K562 (cell line): ENCODE measurements at regions not wholly inside any gene's neighbourhood (a gene's known extent, or its start where the extent isn't known, plus 50 kb on each side); places are given as distances from the start of the nearest gene placed in this dataset.

ENCODE experiments used
- ATAC-seq: fragments of 200-7000 bp; cut with Tn5 transposase; 3 replicates; pipeline ENCODE4 v1.9.1; 2020; ENCODE audit warnings: moderate library complexity
- BruUV-seq: library from RNA; stranded (reverse); fragments of 400-500 nt; replicated peaks from 2 replicates; lab custom pipeline; 2021; lab: Mats Ljungman, UMichigan
- CTCF ChIA-PET: fragments of 300-600 bp; formaldehyde crosslinking; extraction: SDS; loops from one replicate; lab custom pipeline; 2021; ENCODE audit warnings: low intra/inter-chr PET ratio; lab: Yijun Ruan, JAX
- POLR2A ChIA-PET: fragments of 300-600, 350-650 bp; sonication (Branson Sonifier 250); formaldehyde crosslinking; extraction: SDS; loops from one replicate; lab custom pipeline; 2021; ENCODE audit warnings: antibody characterized with exemption, inconsistent platforms; lab: Yijun Ruan, JAX
- DNase-seq, 4 experiments: peaks; one replicate each; pipeline versions ENCODE4 v3.0.0 to v3.0.0-alpha.2; 2011 to 2018; ENCODE audit warnings: low spot score in 3 of 4, mixed read lengths in 3 of 4; ENCODE audit errors: extremely low read depth in 1 of 4
- FAIRE-seq: peaks from 2 replicates; lab custom pipeline; 2011; peaks lifted over from hg19 to GRCh38; lab: Jason Lieb, UNC
- H2AFZ ChIP-seq: 2 replicates; pipeline ENCODE4 v1.6.0; 2011; ENCODE audit warnings: low read depth, low read length, control low read depth, inconsistent platforms
- H3K27ac ChIP-seq: fragments of 200-600 bp; 3 replicates; pipeline ENCODE4 v1.8.0; 2011; ENCODE audit warnings: low read depth, mild to moderate bottlenecking, control low read depth, inconsistent platforms, low read length, moderate library complexity, mixed read lengths; ENCODE audit errors: extremely low read depth
- H3K27me3 ChIP-seq, 2 experiments: fragments of 300-600 bp in 1 of 2; 2 replicates in 1 of 2; 3 replicates in 1 of 2; pipeline versions ENCODE4 v1.6.0 to v1.8.0; 2011; ENCODE audit warnings: inconsistent platforms in 2 of 2, low read length in 2 of 2, mild to moderate bottlenecking in 1 of 2, mixed read lengths in 1 of 2, moderate library complexity in 1 of 2; ENCODE audit not compliant: control insufficient read depth in 2 of 2, insufficient read depth in 2 of 2
- H3K36me3 ChIP-seq: fragments of 300-600 bp; 3 replicates; pipeline ENCODE4 v1.8.0; 2011; ENCODE audit warnings: mild to moderate bottlenecking, low read length, inconsistent platforms; ENCODE audit not compliant: control insufficient read depth, insufficient read depth
- H3K4me1 ChIP-seq, 2 experiments: fragments of 200-600 bp in 1 of 2; replicated peaks in 1 of 2; 2 replicates in 1 of 2; 3 replicates in 1 of 2; pipeline versions ENCODE4 v1.5.1 to v1.8.0; 2011; ENCODE audit warnings: inconsistent platforms in 2 of 2, low read length in 2 of 2, mild to moderate bottlenecking in 1 of 2, mixed read lengths in 1 of 2, moderate library complexity in 1 of 2; ENCODE audit not compliant: control insufficient read depth in 2 of 2, insufficient read depth in 2 of 2
- H3K4me2 ChIP-seq: 2 replicates; pipeline ENCODE4 v1.6.1; 2011; ENCODE audit warnings: low read length, control low read depth, inconsistent platforms, mixed read lengths; ENCODE audit not compliant: insufficient read depth
- H3K4me3 ChIP-seq: fragments of 200-600 bp; sonication (generic), shearing (Covaris generic); 2 replicates; pipeline ENCODE4 v1.5.1; 2016; ENCODE audit warnings: control low read depth, inconsistent platforms
- H3K79me2 ChIP-seq: fragments of 200-600 bp; 3 replicates; pipeline ENCODE4 v1.8.0; 2011; ENCODE audit warnings: low read length, inconsistent platforms; ENCODE audit not compliant: control insufficient read depth, insufficient read depth
- H3K9ac ChIP-seq, 2 experiments: 2 replicates each; pipeline versions ENCODE4 v1.6.0 to v1.6.1; 2011; ENCODE audit warnings: low read depth in 2 of 2, low read length in 2 of 2, control low read depth in 1 of 2, inconsistent platforms in 1 of 2, mild to moderate bottlenecking in 1 of 2, mixed read lengths in 1 of 2; ENCODE audit not compliant: insufficient read depth in 1 of 2
- H3K9me1 ChIP-seq: one replicate; pipeline ENCODE4 v1.6.0; 2011; ENCODE audit warnings: inconsistent platforms, mild to moderate bottlenecking, low read length, moderate library complexity; ENCODE audit not compliant: control insufficient read depth, insufficient read depth
- H3K9me3 ChIP-seq: replicated peaks from 2 replicates; pipeline ENCODE4 v1.5.1; 2011; ENCODE audit warnings: low read depth, low read length, inconsistent platforms; ENCODE audit not compliant: control insufficient read depth, insufficient read depth
- H4K20me1 ChIP-seq: replicated peaks from 2 replicates; pipeline ENCODE4 v1.6.1; 2011; ENCODE audit warnings: low read length, inconsistent platforms, mixed read lengths; ENCODE audit not compliant: control insufficient read depth, insufficient read depth
- MYNN ChIP-seq, 2 experiments: sonication (generic); formaldehyde crosslinking in 1 of 2; IDR thresholded peaks; 2 replicates each; pipeline versions ENCODE4 v1.5.0 to v1.6.1; 2016 to 2020; ENCODE audit warnings: antibody characterized with exemption in 1 of 2, missing genetic modification reagents in 1 of 2
- NFYB ChIP-seq: IDR thresholded peaks from 2 replicates; pipeline ENCODE4 v1.6.1; 2011; ENCODE audit warnings: mild to moderate bottlenecking, moderate library complexity; ENCODE audit not compliant: insufficient read length; ENCODE audit errors: extremely low read depth
- PHF8 ChIP-seq: fragments of 200-600 bp; sonication (generic); IDR thresholded peaks from 2 replicates; pipeline ENCODE4 v1.6.1; 2012; ENCODE audit warnings: mixed run types, mild to moderate bottlenecking, inconsistent platforms, low read length, moderate library complexity, borderline replicate concordance
- PTRF ChIP-seq: fragments of 450-650 bp; IDR thresholded peaks from 2 replicates; pipeline ENCODE4 v1.6.1; 2016; ENCODE audit warnings: mild to moderate bottlenecking, missing genetic modification characterization, missing compliant biosample characterization
- SETDB1 ChIP-seq: IDR thresholded peaks from one replicate; pipeline ENCODE4 v1.6.1; 2012; ENCODE audit warnings: low read length, control low read depth, inconsistent platforms
- TEAD1 ChIP-seq, 2 experiments: fragments of 450-650 bp in 1 of 2; sonication (generic) in 1 of 2; formaldehyde crosslinking; IDR thresholded peaks; 2 replicates each; pipeline versions ENCODE4 v1.4.0 to v1.8.0; 2020 to 2022; ENCODE audit warnings: mild to moderate bottlenecking in 2 of 2, missing genetic modification reagents in 1 of 2
- ZNF165 ChIP-seq: fragments of 250-450 bp; sonication (Bioruptor Pico); IDR thresholded peaks from 2 replicates; pipeline ENCODE4 v1.4.0; 2020; ENCODE audit warnings: borderline replicate concordance
- ZNF551 ChIP-seq: fragments of 250-450 bp; sonication (Bioruptor Pico); IDR thresholded peaks from 2 replicates; pipeline ENCODE4 v1.5.0; 2021; ENCODE audit warnings: mild to moderate bottlenecking, moderate library complexity
- ZSCAN29 ChIP-seq: fragments of 450-650 bp; IDR thresholded peaks from 2 replicates; pipeline ENCODE4 v1.6.1; 2017
- WGBS: fragments of 100-300 bp; shearing (Covaris generic); methylation state at CpG from one replicate; pipeline ENCODE4 v1.1.6; 2016; ENCODE audit warnings: low coverage, mixed read lengths; ENCODE audit not compliant: insufficient coverage; ENCODE audit errors: missing lambda C conversion rate; 5-methylcytosine and 5-hydroxymethylcytosine counted together
- in situ Hi-C: fragments of 300-500 bp; cut with MboI; formaldehyde crosslinking; loops from 4 replicates; pipeline ENCODE4 v1.15.0; 2018; ENCODE audit warnings: inconsistent platforms, mixed read lengths
- intact Hi-C: fragments of 100-400 bp; cut with micrococcal nuclease; formaldehyde crosslinking; loops from 2 replicates; pipeline ENCODE4 v1.14.2; 2022
- TF ChIP-seq, protein P1 (sequence below): fragments of 250-450 bp; sonication (Bioruptor Pico); IDR thresholded peaks from 2 replicates; pipeline ENCODE4 v1.5.0; 2020; ENCODE audit warnings: mild to moderate bottlenecking

DNA sequence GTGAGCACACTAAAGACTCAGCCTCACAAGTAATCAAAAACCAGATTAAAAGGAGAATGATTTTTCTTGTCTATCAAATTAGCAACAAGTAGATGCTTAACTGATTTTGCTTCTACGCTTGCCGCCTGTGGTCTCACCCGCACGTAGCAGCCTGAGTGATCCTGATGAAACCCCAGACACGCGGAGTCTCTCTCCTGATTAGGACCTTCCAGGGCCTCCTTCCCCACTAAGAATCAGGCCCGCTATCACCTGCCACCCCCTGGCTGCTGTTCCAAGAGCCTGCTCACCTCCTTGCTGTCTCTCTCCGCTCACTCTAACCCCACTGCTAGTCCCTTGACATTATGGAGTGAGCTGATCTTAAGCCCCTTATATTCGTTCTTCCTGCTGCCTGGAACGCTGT lies 325.9 kb upstream of the NRP1 start:
- WGBS = 1% methylated on average over 10 of the region's 10 CpGs
- intact Hi-C loops = no loop called here
- no peaks in the 10 kb centered on the region for H3K9me1 ChIP-seq
- H3K4me1 ChIP-seq = no peaks in the 10 kb centered on the region
- no peak for FAIRE-seq
- H3K9me3 ChIP-seq = no peaks in the 10 kb centered on the region
- TF ChIP-seq SETDB1 (no peak), PTRF (tag) (no peak), TEAD1 (CRISPR knock-in tag; IDR thresholded peaks at IDR 0.05) (no peak), NFYB (no peak), PHF8 (no peak), MYNN (IDR thresholded peaks at IDR 0.05) (no peak), MYNN (CRISPR knock-in tag; IDR thresholded peaks at IDR 0.05) (no peak), ZNF165 (no peak), ZNF551 (CRISPR knock-in tag) (no peak), ZSCAN29 (no peak)
- TF ChIP-seq, protein P1, sequence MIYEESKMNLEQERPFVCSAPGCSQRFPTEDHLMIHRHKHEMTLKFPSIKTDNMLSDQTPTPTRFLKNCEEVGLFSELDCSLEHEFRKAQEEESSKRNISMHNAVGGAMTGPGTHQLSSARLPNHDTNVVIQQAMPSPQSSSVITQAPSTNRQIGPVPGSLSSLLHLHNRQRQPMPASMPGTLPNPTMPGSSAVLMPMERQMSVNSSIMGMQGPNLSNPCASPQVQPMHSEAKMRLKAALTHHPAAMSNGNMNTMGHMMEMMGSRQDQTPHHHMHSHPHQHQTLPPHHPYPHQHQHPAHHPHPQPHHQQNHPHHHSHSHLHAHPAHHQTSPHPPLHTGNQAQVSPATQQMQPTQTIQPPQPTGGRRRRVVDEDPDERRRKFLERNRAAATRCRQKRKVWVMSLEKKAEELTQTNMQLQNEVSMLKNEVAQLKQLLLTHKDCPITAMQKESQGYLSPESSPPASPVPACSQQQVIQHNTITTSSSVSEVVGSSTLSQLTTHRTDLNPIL (CRISPR knock-in tag) = no peak
- TF ChIP-seq, all 486 proteins: peak for 0
- H3K27ac ChIP-seq = no peak overlapping the region
- no peak overlapping the region for H2AFZ ChIP-seq
- H3K4me3 ChIP-seq = no peak overlapping the region
- BruUV-seq = no TSS peak
- no peak overlapping the region for H3K9ac ChIP-seq
- ChIA-PET CTCF (no interaction called here), POLR2A (no interaction called here)
- in situ Hi-C loops = no loop called here
- DNase-seq (no peak), ATAC-seq (no peak)
- H3K27me3 ChIP-seq = no peaks in the 10 kb centered on the region
- no peaks in the 10 kb centered on the region for H3K79me2 ChIP-seq
- no peaks in the 10 kb centered on the region for H4K20me1 ChIP-seq
- H3K4me2 ChIP-seq = no peak overlapping the region
- H3K36me3 ChIP-seq = no peaks in the 10 kb centered on the region
